Heart left ventricle (tissue), 16 donors: ENCODE measurements at regions not wholly inside any gene's neighbourhood (a gene's known extent, or its start where the extent isn't known, plus 50 kb on each side); places are given as distances from the start of the nearest gene placed in this dataset.

Source experiments
- ATAC-seq, 4 donors: fragments of 200-7000 bp; cut with Tn5 transposase; one replicate each; pipeline ENCODE4 v1.9.1; 2020 to 2022; ENCODE audit warnings: moderate library complexity in 4 of 4, mild to moderate bottlenecking in 3 of 4, moderate number of reproducible peaks in 1 of 4
- DNase-seq, 5 donors: peaks; one replicate each; pipeline ENCODE4 v3.0.0-alpha.2; 2020
- H3K27ac ChIP-seq, 12 donors: fragments of 200-600 bp; sonication (generic) in 4 of 12; one replicate each; pipeline versions ENCODE4 v1.5.0 to v1.8.0; 2016 to 2022; ENCODE audit warnings: mild to moderate bottlenecking in 2 of 12
- H3K27me3 ChIP-seq, 9 donors: fragments of 200-600 bp; sonication (generic) in 2 of 9; one replicate each; pipeline versions ENCODE4 v1.5.1 to v1.8.0; 2016 to 2022; ENCODE audit warnings: mild to moderate bottlenecking in 3 of 9
- H3K36me3 ChIP-seq, 9 donors: fragments of 200-600 bp; sonication (generic) in 2 of 9; one replicate each; pipeline versions ENCODE4 v1.5.0 to v1.8.0; 2018 to 2022; ENCODE audit warnings: mild to moderate bottlenecking in 2 of 9
- H3K4me1 ChIP-seq, 12 donors: fragments of 200-600 bp; sonication (generic) in 4 of 12; one replicate each; pipeline versions ENCODE4 v1.5.0 to v1.8.0; 2016 to 2022; ENCODE audit warnings: mild to moderate bottlenecking in 3 of 12
- H3K4me3 ChIP-seq, 12 donors: fragments of 200-600 bp; sonication (generic) in 4 of 12; one replicate each; pipeline versions ENCODE4 v1.5.0 to v1.8.0; 2017 to 2022; ENCODE audit warnings: mild to moderate bottlenecking in 9 of 12, moderate library complexity in 4 of 12
- H3K9me3 ChIP-seq, 12 donors: fragments of 200-600 bp; sonication (generic) in 4 of 12; one replicate each; pipeline versions ENCODE4 v1.5.0 to v1.8.0; 2016 to 2022; ENCODE audit warnings: mild to moderate bottlenecking in 1 of 12
- CTCF ChIP-seq, 12 donors: fragments of 200-600 bp; sonication (generic) in 4 of 12; IDR thresholded peaks; one replicate each; pipeline versions ENCODE4 v1.5.0 to v1.8.0; 2018 to 2022; ENCODE audit warnings: antibody characterized with exemption in 12 of 12, mild to moderate bottlenecking in 5 of 12
- POLR2A ChIP-seq, 2 donors: fragments of 450-650 bp; IDR thresholded peaks; one replicate each; pipeline ENCODE4 v1.6.1; 2017; ENCODE audit warnings: antibody characterized with exemption in 2 of 2, mild to moderate bottlenecking in 2 of 2, moderate library complexity in 2 of 2
- WGBS, 4 donors: extraction: QIAGEN DNeasy Blood & Tissue Kit in 2 of 4; methylation state at CpG; one replicate each; pipeline versions ENCODE4 v1.1.5 to v1.1.7; 2013 to 2018; 5-methylcytosine and 5-hydroxymethylcytosine counted together
- intact Hi-C, 10 donors: fragments of 100-400 bp; cut with DNase I; formaldehyde crosslinking; loops; one replicate each; pipeline versions ENCODE4 v1.11.1 to v1.14.2; 2022
- donor health status: ischemic (EF 13 %, LVEDD 7.1; RV severe dilation, severe dysfunction).
- donor health status: healthy with polysubstance abuse.
- donor health status: DM: no; HTN: yes; CAD: no.
- donor health status: DM: no; HTN: no; CAD: no.
- donor health status: ischemic (EF 25% LVEDD 6.9; RV normal size, moderate dysfunction).
- donor health status: ischemic (EF 25% LVEDD 5.7; RV mildly dilated, moderate dysfunction).
- donor health status: healthy.
- donor health status: DM: yes; HTN: yes; CAD: no.
- donor health status: ischemic (EF 35%, LVEDD 5.7; RV mildly dilated, moderate dysfunction).
- donor health status: nonischemic (EF 11% LVEDD 7.7; RV severe dilation, severe dysfunction).
- donor health status: DM: yes; HTN: yes; CAD: no.
- donor health status: PGD.
- donor health status: ischemic (EF 29% LVEDD 5.4; RV normal size, mild dysfunction).
- donor health status: nonischemic (EF 23%, LVEDD 6.1; RV moderate dilation, normal function).

GRCh38 chr1:175861626-175862367, 118.4 kb upstream of the TNR start:
- no peak for DNase-seq
- H3K4me3 ChIP-seq: no peak overlapping the region
- H3K9me3 ChIP-seq: no peaks in the 10 kb centered on the region
- no peak overlapping the region for H3K27ac ChIP-seq
- no peak for TF ChIP-seq CTCF (IDR thresholded peaks at IDR 0.05)
- TF ChIP-seq POLR2A (IDR thresholded peaks at IDR 0.05): no peak
- WGBS, 4 donors: 75 to 86% (median 83%) methylated on average over 8 of the region's 8 CpGs
- H3K4me1 ChIP-seq: peaks cover 0 to 4% (median 0%) of the 10 kb centered on the region in 12 donors
- intact Hi-C loops: no loop called here
- no peaks in the 10 kb centered on the region for H3K27me3 ChIP-seq
- ATAC-seq: no peak
- H3K36me3 ChIP-seq: no peaks in the 10 kb centered on the region

GRCh38 chr1:175857756-175858155, 114.4 kb upstream of the TNR start:
- TF ChIP-seq CTCF (IDR thresholded peaks at IDR 0.05): no peak
- no peak for TF ChIP-seq POLR2A (IDR thresholded peaks at IDR 0.05)
- no peaks in the 10 kb centered on the region for H3K9me3 ChIP-seq
- H3K4me1 ChIP-seq: no peaks in the 10 kb centered on the region
- no peak for DNase-seq
- no peaks in the 10 kb centered on the region for H3K36me3 ChIP-seq
- no peak overlapping the region for H3K4me3 ChIP-seq
- WGBS, 4 donors: 30 to 45% (median 35%) methylated on average over 6 of the region's 6 CpGs
- no peak overlapping the region for H3K27ac ChIP-seq
- H3K27me3 ChIP-seq: peaks cover 0 to 3% (median 0%) of the 10 kb centered on the region in 9 donors
- no peak for ATAC-seq
- intact Hi-C loops: no loop called here

- Histone ChIP-seq H3K9me3 (no peaks in the 10 kb centered on the region), H3K27ac (no peak overlapping the region), H3K4me1 (no peaks in the 10 kb centered on the region), H3K4me3 (no peak overlapping the region), H3K36me3 (no peaks in the 10 kb centered on the region), H3K27me3 (peaks cover 0 to 3% (median 0%) of the 10 kb centered on the region in 9 donors)
- WGBS, 4 donors: 84 to 90% (median 87%) methylated on average over 4 of the region's 4 CpGs
- intact Hi-C loops: no loop called here
- TF ChIP-seq POLR2A (IDR thresholded peaks at IDR 0.05) (no peak), CTCF (IDR thresholded peaks at IDR 0.05) (no peak)
- ATAC-seq (no peak), DNase-seq (no peak)
These were observed 110.3 kb upstream of the TNR start for GRCh38 chr1:175853681-175854080.

GRCh38 chr1:175851749-175852148, 108.4 kb upstream of the TNR start:
- 62 to 88% (median 82%) methylated on average over 2 of the region's 2 CpGs for WGBS, 4 donors
- H3K27me3 ChIP-seq: peaks cover 0 to 3% (median 0%) of the 10 kb centered on the region in 9 donors
- no peaks in the 10 kb centered on the region for H3K4me1 ChIP-seq
- H3K27ac ChIP-seq: no peak overlapping the region
- ATAC-seq (no peak), DNase-seq (no peak)
- intact Hi-C loops: no loop called here
- no peak for TF ChIP-seq CTCF (IDR thresholded peaks at IDR 0.05)
- no peak for TF ChIP-seq POLR2A (IDR thresholded peaks at IDR 0.05)
- no peaks in the 10 kb centered on the region for H3K36me3 ChIP-seq
- H3K4me3 ChIP-seq: no peak overlapping the region
- H3K9me3 ChIP-seq: no peaks in the 10 kb centered on the region
